Liver (tissue), 8 donors: ENCODE measurements at regions not wholly inside any gene's neighbourhood (a gene's known extent, or its start where the extent isn't known, plus 50 kb on each side); places are given as distances from the start of the nearest gene placed in this dataset.

Source experiments
- DNase-seq: peaks from one replicate; pipeline ENCODE4 v3.0.0-alpha.2; 2017; ENCODE audit warnings: low spot score
- H3K27ac ChIP-seq, 2 donors: one replicate each; pipeline ENCODE4 v1.7.0; 2013; ENCODE audit warnings: inconsistent platforms in 2 of 2, low read length in 2 of 2, control low read depth in 1 of 2, low read depth in 1 of 2, mild to moderate bottlenecking in 1 of 2
- H3K27me3 ChIP-seq, 4 donors: one replicate each; pipeline versions ENCODE4 v1.6.1 to v1.7.0; 2013; ENCODE audit warnings: low read length in 3 of 4, inconsistent platforms in 1 of 4, mild to moderate bottlenecking in 1 of 4, moderate library complexity in 1 of 4; ENCODE audit not compliant: control insufficient read depth in 4 of 4, insufficient read depth in 4 of 4
- H3K36me3 ChIP-seq, 4 donors: one replicate each; pipeline versions ENCODE4 v1.6.1 to v1.7.0; 2013; ENCODE audit warnings: low read length in 3 of 4, mild to moderate bottlenecking in 3 of 4, low read depth in 1 of 4, moderate library complexity in 1 of 4; ENCODE audit not compliant: control insufficient read depth in 4 of 4, insufficient read depth in 3 of 4
- H3K4me1 ChIP-seq, 4 donors: one replicate each; pipeline versions ENCODE4 v1.6.1 to v1.7.0; 2013; ENCODE audit warnings: low read length in 3 of 4, mild to moderate bottlenecking in 3 of 4, moderate library complexity in 1 of 4; ENCODE audit not compliant: control insufficient read depth in 4 of 4, insufficient read depth in 4 of 4
- H3K4me3 ChIP-seq, 3 donors: one replicate each; pipeline versions ENCODE4 v1.6.1 to v1.7.0; 2013; ENCODE audit warnings: low read length in 3 of 3, control low read depth in 1 of 3, low read depth in 1 of 3, mild to moderate bottlenecking in 1 of 3
- H3K9ac ChIP-seq, 2 donors: one replicate each; pipeline ENCODE4 v1.7.0; 2013; ENCODE audit warnings: low read length in 2 of 2, mild to moderate bottlenecking in 2 of 2, moderate library complexity in 2 of 2, control low read depth in 1 of 2, low read depth in 1 of 2
- H3K9me3 ChIP-seq, 4 donors: one replicate each; pipeline versions ENCODE4 v1.6.1 to v1.7.0; 2013; ENCODE audit warnings: low read length in 3 of 4; ENCODE audit not compliant: control insufficient read depth in 4 of 4
- EGR1 ChIP-seq, 2 donors: IDR thresholded peaks; 2 replicates each; pipeline ENCODE4 v1.6.1; 2016 to 2018; ENCODE audit warnings: antibody characterized with exemption in 2 of 2, low read depth in 2 of 2
- FOXA2 ChIP-seq: IDR thresholded peaks from 2 replicates; pipeline ENCODE4 v1.6.1; 2016; ENCODE audit warnings: antibody characterized with exemption
- GABPA ChIP-seq, 2 donors: IDR thresholded peaks in 1 of 2; conservative IDR thresholded peaks in 1 of 2; 2 replicates each; pipeline ENCODE4 v1.6.1; 2016; ENCODE audit warnings: antibody characterized with exemption in 2 of 2, mild to moderate bottlenecking in 1 of 2, moderate library complexity in 1 of 2
- HNF4A ChIP-seq, 2 donors: conservative IDR thresholded peaks; 2 replicates each; pipeline ENCODE4 v1.6.1; 2016; ENCODE audit warnings: antibody characterized with exemption in 2 of 2, mild to moderate bottlenecking in 2 of 2
- HNF4G ChIP-seq: IDR thresholded peaks from 2 replicates; pipeline ENCODE4 v1.6.1; 2016; ENCODE audit warnings: antibody characterized with exemption
- JUND ChIP-seq, 2 donors: IDR thresholded peaks; 2 replicates each; pipeline ENCODE4 v1.6.1; 2016; ENCODE audit warnings: antibody characterized with exemption in 2 of 2
- NR2F2 ChIP-seq: IDR thresholded peaks from 2 replicates; pipeline ENCODE4 v1.6.1; 2016; ENCODE audit warnings: antibody characterized with exemption
- RAD21 ChIP-seq, 2 donors: IDR thresholded peaks; 2 replicates each; pipeline ENCODE4 v1.6.1; 2016; ENCODE audit warnings: antibody characterized with exemption in 2 of 2, mild to moderate bottlenecking in 2 of 2
- RXRA ChIP-seq, 2 donors: IDR thresholded peaks; 2 replicates each; pipeline ENCODE4 v1.6.1; 2017 to 2018; ENCODE audit warnings: antibody characterized with exemption in 2 of 2, mild to moderate bottlenecking in 1 of 2
- SP1 ChIP-seq: IDR thresholded peaks from 2 replicates; pipeline ENCODE4 v1.6.1; 2018; ENCODE audit warnings: antibody characterized with exemption, mild to moderate bottlenecking
- TAF1 ChIP-seq: conservative IDR thresholded peaks from 2 replicates; pipeline ENCODE4 v1.6.1; 2016; ENCODE audit warnings: antibody characterized with exemption, mild to moderate bottlenecking
- YY1 ChIP-seq: IDR thresholded peaks from 2 replicates; pipeline ENCODE4 v1.6.1; 2016; ENCODE audit warnings: antibody characterized with exemption, mild to moderate bottlenecking
- WGBS: extraction: QIAGEN DNeasy Blood & Tissue Kit; methylation state at CpG from one replicate; pipeline ENCODE4 v1.1.7; 2013; 5-methylcytosine and 5-hydroxymethylcytosine counted together
- TF ChIP-seq, protein P1 (sequence below): fragments of 150-350 bp; IDR thresholded peaks from 2 replicates; pipeline ENCODE4 v1.5.1; 2017; ENCODE audit warnings: improper control_type of control experiment, low read depth, low read length; ENCODE audit not compliant: missing input control
- TF ChIP-seq, protein P2 (sequence below): IDR thresholded peaks from 2 replicates; pipeline ENCODE4 v1.6.1; 2016; ENCODE audit warnings: antibody characterized with exemption
- TF ChIP-seq, protein P3 (sequence below): IDR thresholded peaks from 2 replicates; pipeline ENCODE4 v1.6.1; 2016; ENCODE audit warnings: antibody characterized with exemption, mild to moderate bottlenecking
- TF ChIP-seq, protein P4 (sequence below): IDR thresholded peaks from 2 replicates; pipeline ENCODE4 v1.6.1; 2016; ENCODE audit warnings: antibody characterized with exemption
- TF ChIP-seq, protein P5 (sequence below): IDR thresholded peaks from 2 replicates; pipeline ENCODE4 v1.6.1; 2016; ENCODE audit warnings: antibody characterized with exemption
- donor health status: healthy.
- donor health status: healthy.
- donor health status: healthy.
- donor health status: healthy.
- donor health status: healthy.

DNA sequence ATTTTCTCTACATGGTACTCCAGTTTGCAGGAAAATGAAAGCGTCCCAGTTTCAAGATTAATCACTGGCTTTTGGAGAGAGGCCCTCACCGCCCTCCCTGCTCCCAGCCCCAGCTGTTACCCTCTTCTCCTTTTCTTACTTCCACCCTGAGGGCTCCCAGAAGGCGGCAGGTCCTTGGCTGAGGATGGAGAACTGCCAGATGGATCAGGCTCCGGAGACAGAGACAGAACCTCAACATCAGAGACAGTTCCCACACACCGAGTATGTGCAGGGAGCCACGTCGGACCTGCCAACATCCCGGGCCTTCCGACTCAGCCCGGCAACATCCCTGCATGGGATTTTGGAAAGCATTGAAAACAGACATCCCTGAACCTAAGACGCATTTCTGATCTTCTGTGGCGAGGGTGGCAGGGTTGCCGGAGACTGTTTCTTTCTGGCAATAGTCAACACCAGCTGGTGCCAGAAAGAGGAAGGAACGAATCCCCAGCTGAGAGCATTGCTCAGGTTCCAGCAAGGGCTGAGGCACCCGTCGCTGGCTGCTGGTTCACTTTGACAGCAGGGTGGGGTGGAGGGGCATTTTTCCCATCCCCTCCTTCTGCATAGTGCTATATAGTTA lies 467.1 kb downstream of the MIAT start:
- Histone ChIP-seq H3K36me3 (no peaks in the 10 kb centered on the region), H3K9me3 (peaks cover 0 to 5% (median 3%) of the 10 kb centered on the region in 4 donors), H3K4me1 (no peaks in the 10 kb centered on the region), H3K9ac (no peak overlapping the region), H3K27me3 (no peaks in the 10 kb centered on the region), H3K4me3 (no peak overlapping the region), H3K27ac (no peak overlapping the region)
- WGBS: 68% methylated on average over 16 of the region's 16 CpGs
- no peak for DNase-seq
- TF ChIP-seq JUND (IDR thresholded peaks at IDR 0.05) (no peak), EGR1 (IDR thresholded peaks at IDR 0.05; ENCODE audit: low read depth in 2 of 2) (no peak), NR2F2 (no peak), RXRA (IDR thresholded peaks at IDR 0.05) (no peak), RAD21 (IDR thresholded peaks at IDR 0.05) (no peak), FOXA2 (no peak), YY1 (no peak), HNF4G (no peak), GABPA (IDR thresholded peaks at IDR 0.05 in 1 of 2, conservative IDR thresholded peaks at IDR 0.05 in 1 of 2) (no peak)
- TF ChIP-seq, protein P1, sequence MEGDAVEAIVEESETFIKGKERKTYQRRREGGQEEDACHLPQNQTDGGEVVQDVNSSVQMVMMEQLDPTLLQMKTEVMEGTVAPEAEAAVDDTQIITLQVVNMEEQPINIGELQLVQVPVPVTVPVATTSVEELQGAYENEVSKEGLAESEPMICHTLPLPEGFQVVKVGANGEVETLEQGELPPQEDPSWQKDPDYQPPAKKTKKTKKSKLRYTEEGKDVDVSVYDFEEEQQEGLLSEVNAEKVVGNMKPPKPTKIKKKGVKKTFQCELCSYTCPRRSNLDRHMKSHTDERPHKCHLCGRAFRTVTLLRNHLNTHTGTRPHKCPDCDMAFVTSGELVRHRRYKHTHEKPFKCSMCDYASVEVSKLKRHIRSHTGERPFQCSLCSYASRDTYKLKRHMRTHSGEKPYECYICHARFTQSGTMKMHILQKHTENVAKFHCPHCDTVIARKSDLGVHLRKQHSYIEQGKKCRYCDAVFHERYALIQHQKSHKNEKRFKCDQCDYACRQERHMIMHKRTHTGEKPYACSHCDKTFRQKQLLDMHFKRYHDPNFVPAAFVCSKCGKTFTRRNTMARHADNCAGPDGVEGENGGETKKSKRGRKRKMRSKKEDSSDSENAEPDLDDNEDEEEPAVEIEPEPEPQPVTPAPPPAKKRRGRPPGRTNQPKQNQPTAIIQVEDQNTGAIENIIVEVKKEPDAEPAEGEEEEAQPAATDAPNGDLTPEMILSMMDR: no peak
- TF ChIP-seq, protein P2, sequence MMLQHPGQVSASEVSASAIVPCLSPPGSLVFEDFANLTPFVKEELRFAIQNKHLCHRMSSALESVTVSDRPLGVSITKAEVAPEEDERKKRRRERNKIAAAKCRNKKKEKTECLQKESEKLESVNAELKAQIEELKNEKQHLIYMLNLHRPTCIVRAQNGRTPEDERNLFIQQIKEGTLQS: no peak
- TF ChIP-seq, protein P3, sequence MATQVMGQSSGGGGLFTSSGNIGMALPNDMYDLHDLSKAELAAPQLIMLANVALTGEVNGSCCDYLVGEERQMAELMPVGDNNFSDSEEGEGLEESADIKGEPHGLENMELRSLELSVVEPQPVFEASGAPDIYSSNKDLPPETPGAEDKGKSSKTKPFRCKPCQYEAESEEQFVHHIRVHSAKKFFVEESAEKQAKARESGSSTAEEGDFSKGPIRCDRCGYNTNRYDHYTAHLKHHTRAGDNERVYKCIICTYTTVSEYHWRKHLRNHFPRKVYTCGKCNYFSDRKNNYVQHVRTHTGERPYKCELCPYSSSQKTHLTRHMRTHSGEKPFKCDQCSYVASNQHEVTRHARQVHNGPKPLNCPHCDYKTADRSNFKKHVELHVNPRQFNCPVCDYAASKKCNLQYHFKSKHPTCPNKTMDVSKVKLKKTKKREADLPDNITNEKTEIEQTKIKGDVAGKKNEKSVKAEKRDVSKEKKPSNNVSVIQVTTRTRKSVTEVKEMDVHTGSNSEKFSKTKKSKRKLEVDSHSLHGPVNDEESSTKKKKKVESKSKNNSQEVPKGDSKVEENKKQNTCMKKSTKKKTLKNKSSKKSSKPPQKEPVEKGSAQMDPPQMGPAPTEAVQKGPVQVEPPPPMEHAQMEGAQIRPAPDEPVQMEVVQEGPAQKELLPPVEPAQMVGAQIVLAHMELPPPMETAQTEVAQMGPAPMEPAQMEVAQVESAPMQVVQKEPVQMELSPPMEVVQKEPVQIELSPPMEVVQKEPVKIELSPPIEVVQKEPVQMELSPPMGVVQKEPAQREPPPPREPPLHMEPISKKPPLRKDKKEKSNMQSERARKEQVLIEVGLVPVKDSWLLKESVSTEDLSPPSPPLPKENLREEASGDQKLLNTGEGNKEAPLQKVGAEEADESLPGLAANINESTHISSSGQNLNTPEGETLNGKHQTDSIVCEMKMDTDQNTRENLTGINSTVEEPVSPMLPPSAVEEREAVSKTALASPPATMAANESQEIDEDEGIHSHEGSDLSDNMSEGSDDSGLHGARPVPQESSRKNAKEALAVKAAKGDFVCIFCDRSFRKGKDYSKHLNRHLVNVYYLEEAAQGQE: no peak

DNA sequence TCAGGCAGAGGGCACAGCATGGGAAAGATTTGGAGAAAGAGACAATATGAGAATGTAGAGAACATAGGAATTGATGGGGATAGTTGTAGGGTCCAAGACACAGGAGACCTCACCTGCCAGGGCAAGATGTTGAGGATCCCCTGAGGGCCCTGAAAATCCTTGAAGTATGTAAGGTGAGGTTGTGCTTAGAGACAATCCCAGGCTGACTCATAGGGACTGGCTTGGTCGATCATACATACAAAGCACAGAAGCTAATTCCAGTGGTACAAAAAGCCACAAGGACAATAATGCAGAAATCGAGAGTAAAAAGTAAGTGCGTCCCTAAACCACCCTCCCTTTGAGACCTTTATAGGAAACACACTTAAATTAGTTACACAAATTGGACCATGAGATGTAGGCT lies 468.2 kb downstream of the MIAT start:
- H3K9me3 ChIP-seq: no peaks in the 10 kb centered on the region
- no peak overlapping the region for H3K27ac ChIP-seq
- no peak overlapping the region for H3K4me3 ChIP-seq
- TF ChIP-seq FOXA2 (no peak), YY1 (no peak), HNF4G (no peak), RAD21 (IDR thresholded peaks at IDR 0.05) (no peak), SP1 (no peak), JUND (IDR thresholded peaks at IDR 0.05) (no peak), TAF1 (no peak), NR2F2 (no peak), GABPA (IDR thresholded peaks at IDR 0.05 in 1 of 2, conservative IDR thresholded peaks at IDR 0.05 in 1 of 2) (no peak), HNF4A (conservative IDR thresholded peaks at IDR 0.05) (no peak), RXRA (IDR thresholded peaks at IDR 0.05) (no peak), EGR1 (IDR thresholded peaks at IDR 0.05; ENCODE audit: low read depth in 2 of 2) (no peak)
- TF ChIP-seq, protein P3: no peak
- TF ChIP-seq, protein P4, sequence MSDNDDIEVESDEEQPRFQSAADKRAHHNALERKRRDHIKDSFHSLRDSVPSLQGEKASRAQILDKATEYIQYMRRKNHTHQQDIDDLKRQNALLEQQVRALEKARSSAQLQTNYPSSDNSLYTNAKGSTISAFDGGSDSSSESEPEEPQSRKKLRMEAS: no peak
- TF ChIP-seq, protein P5, sequence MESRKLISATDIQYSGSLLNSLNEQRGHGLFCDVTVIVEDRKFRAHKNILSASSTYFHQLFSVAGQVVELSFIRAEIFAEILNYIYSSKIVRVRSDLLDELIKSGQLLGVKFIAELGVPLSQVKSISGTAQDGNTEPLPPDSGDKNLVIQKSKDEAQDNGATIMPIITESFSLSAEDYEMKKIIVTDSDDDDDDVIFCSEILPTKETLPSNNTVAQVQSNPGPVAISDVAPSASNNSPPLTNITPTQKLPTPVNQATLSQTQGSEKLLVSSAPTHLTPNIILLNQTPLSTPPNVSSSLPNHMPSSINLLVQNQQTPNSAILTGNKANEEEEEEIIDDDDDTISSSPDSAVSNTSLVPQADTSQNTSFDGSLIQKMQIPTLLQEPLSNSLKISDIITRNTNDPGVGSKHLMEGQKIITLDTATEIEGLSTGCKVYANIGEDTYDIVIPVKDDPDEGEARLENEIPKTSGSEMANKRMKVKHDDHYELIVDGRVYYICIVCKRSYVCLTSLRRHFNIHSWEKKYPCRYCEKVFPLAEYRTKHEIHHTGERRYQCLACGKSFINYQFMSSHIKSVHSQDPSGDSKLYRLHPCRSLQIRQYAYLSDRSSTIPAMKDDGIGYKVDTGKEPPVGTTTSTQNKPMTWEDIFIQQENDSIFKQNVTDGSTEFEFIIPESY: no peak
- TF ChIP-seq, protein P1: no peak
- H3K27me3 ChIP-seq: no peaks in the 10 kb centered on the region
- WGBS: 89% methylated on average over 3 of the region's 3 CpGs
- H3K9ac ChIP-seq: no peak overlapping the region
- no peak for DNase-seq
- H3K36me3 ChIP-seq: no peaks in the 10 kb centered on the region
- no peaks in the 10 kb centered on the region for H3K4me1 ChIP-seq
